ENCODE measurements at regions not wholly inside any gene's neighbourhood (a gene's known extent, or its start where the extent isn't known, plus 50 kb on each side); places are given as distances from the start of the nearest gene placed in this dataset.

- TF ChIP-seq CTCF (IDR thresholded peaks at IDR 0.05) = no peak
- TF ChIP-seq POLR2A (IDR thresholded peaks at IDR 0.05) = no peak
- TF ChIP-seq EP300 (IDR thresholded peaks at IDR 0.05) = no peak
Measured at GRCh38 chr3:23135026-23135785, 67.9 kb upstream of the UBE2E2 start.
